Panc1 (cell line): ENCODE measurements at regions not wholly inside any gene's neighbourhood (a gene's known extent, or its start where the extent isn't known, plus 50 kb on each side); places are given as distances from the start of the nearest gene placed in this dataset.

Experiments
- ATAC-seq: fragments of 200-7000 bp; cut with Tn5 transposase; 2 replicates; pipeline ENCODE4 v1.9.1; 2020; ENCODE audit warnings: mild to moderate bottlenecking, moderate library complexity
- BruUV-seq: library from RNA; stranded (reverse); fragments of 400-500 nt; replicated peaks from 2 replicates; lab custom pipeline; 2021; lab: Mats Ljungman, UMichigan
- CTCF ChIA-PET: fragments of 300-600 bp; sonication (Branson Sonifier 250); formaldehyde crosslinking; loops from one replicate; lab custom pipeline; 2022; ENCODE audit warnings: antibody characterized with exemption; lab: Charles Lee
- POLR2A ChIA-PET: fragments of 300-600 bp; sonication (Branson Sonifier 250); formaldehyde crosslinking; loops from one replicate; lab custom pipeline; 2022; ENCODE audit warnings: antibody characterized with exemption; lab: Charles Lee
- DNase-seq: peaks from one replicate; pipeline ENCODE4 v3.0.0-alpha.2; 2010; ENCODE audit warnings: low read depth, low spot score
- H3K27ac ChIP-seq: 2 replicates; pipeline ENCODE4 v1.5.1; 2011; ENCODE audit warnings: mild to moderate bottlenecking, low read length, inconsistent platforms
- H3K27me3 ChIP-seq: fragments of 200-500 bp; sonication (Bioruptor generic); 2 replicates; pipeline ENCODE4 v1.6.0; 2014; ENCODE audit warnings: low read length, inconsistent platforms; ENCODE audit not compliant: control insufficient read depth, insufficient read depth
- H3K36me3 ChIP-seq: fragments of 200-500 bp; sonication (Bioruptor generic); 2 replicates; pipeline ENCODE4 v1.5.1; 2014; ENCODE audit warnings: inconsistent platforms, mild to moderate bottlenecking, low read length, moderate library complexity; ENCODE audit not compliant: control insufficient read depth, insufficient read depth
- H3K4me1 ChIP-seq: 2 replicates; pipeline ENCODE4 v1.5.1; 2011; ENCODE audit warnings: inconsistent platforms, mild to moderate bottlenecking, low read length, moderate library complexity; ENCODE audit not compliant: control insufficient read depth, insufficient read depth
- H3K4me3 ChIP-seq, 2 experiments: 2 replicates each; pipeline ENCODE4 v1.5.1; 2011 to 2012; ENCODE audit warnings: low read depth in 2 of 2, low read length in 2 of 2, mild to moderate bottlenecking in 2 of 2, inconsistent platforms in 1 of 2, moderate library complexity in 1 of 2
- H3K9me3 ChIP-seq: fragments of 200-500 bp; sonication (Bioruptor generic); 2 replicates; pipeline ENCODE4 v1.5.1; 2014; ENCODE audit warnings: low read depth, mild to moderate bottlenecking, inconsistent platforms, low read length, moderate library complexity; ENCODE audit not compliant: control insufficient read depth, insufficient read depth
- CTCF ChIP-seq: fragments of 450-650 bp; IDR thresholded peaks from 2 replicates; pipeline ENCODE4 v1.5.1; 2017; ENCODE audit warnings: mild to moderate bottlenecking
- POLR2AphosphoS5 ChIP-seq: IDR thresholded peaks from 2 replicates; pipeline ENCODE4 v1.6.1; 2012; ENCODE audit warnings: mild to moderate bottlenecking, low read depth, low read length, moderate library complexity
- REST ChIP-seq, 2 experiments: IDR thresholded peaks; 2 replicates each; pipeline ENCODE4 v1.6.1; 2011 to 2012; ENCODE audit warnings: low read depth in 2 of 2, control low read depth in 1 of 2, low read length in 1 of 2, mild to moderate bottlenecking in 1 of 2, moderate library complexity in 1 of 2; ENCODE audit not compliant: insufficient read depth in 1 of 2
- SIN3A ChIP-seq: IDR thresholded peaks from 2 replicates; pipeline ENCODE4 v1.6.1; 2012; ENCODE audit warnings: low read depth, mild to moderate bottlenecking, low read length, moderate library complexity, borderline replicate concordance; ENCODE audit not compliant: insufficient read depth
- TCF7L2 ChIP-seq: IDR thresholded peaks from 2 replicates; pipeline ENCODE4 v1.6.1; 2011; ENCODE audit warnings: mild to moderate bottlenecking, low read depth, low read length, inconsistent platforms
- in situ Hi-C: cut with HindIII; loops from 2 replicates; pipeline ENCODE4 v1.10.0; 2016; ENCODE audit warnings: low sequenced_read_pairs, low pct_unique_long_range_greater_than_20kb
- intact Hi-C: fragments of 100-400 bp; cut with micrococcal nuclease; formaldehyde crosslinking; loops from one replicate; pipeline ENCODE4 v1.10.0; 2022; ENCODE audit not compliant: unreplicated experiment

- H3K9me3 ChIP-seq = no peaks in the 10 kb centered on the region
- TF ChIP-seq CTCF = no peak
- no peak for TF ChIP-seq POLR2AphosphoS5
- TF ChIP-seq SIN3A = no peak
- TF ChIP-seq REST (IDR thresholded peaks at IDR 0.05; ENCODE audit: insufficient read depth in 1 of 2, low read depth in 2 of 2, low read length in 1 of 2) = no peak
- TF ChIP-seq TCF7L2 = no peak
- ATAC-seq (no peak), DNase-seq (no peak)
- in situ Hi-C loops = no loop called here
- no peaks in the 10 kb centered on the region for H3K27me3 ChIP-seq
- no peaks in the 10 kb centered on the region for H3K36me3 ChIP-seq
- POLR2A ChIA-PET = interaction anchor here (0.7 kb wide), 1 partner anchor 102 kb away, joined by 3 read pairs; no protein-coding TSS in a partner anchor
- no peak overlapping the region for H3K27ac ChIP-seq
- CTCF ChIA-PET = no interaction called here
- no TSS peak for BruUV-seq
- H3K4me1 ChIP-seq = no peaks in the 10 kb centered on the region
- no peak overlapping the region for H3K4me3 ChIP-seq
- intact Hi-C loops = no loop called here
Observed at GRCh38 chr7:79664884-79665676, 211.6 kb upstream of the MAGI2 start.

- in situ Hi-C loops = no loop called here
- ChIA-PET CTCF (no interaction called here), POLR2A (no interaction called here)
- Histone ChIP-seq H3K27ac (no peak overlapping the region), H3K36me3 (no peaks in the 10 kb centered on the region), H3K9me3 (no peaks in the 10 kb centered on the region), H3K4me1 (no peaks in the 10 kb centered on the region), H3K4me3 (no peak overlapping the region), H3K27me3 (no peaks in the 10 kb centered on the region)
- no peak for ATAC-seq
- intact Hi-C loops = no loop called here
- DNase-seq = no peak
- BruUV-seq = no TSS peak
- TF ChIP-seq POLR2AphosphoS5 (no peak), REST (IDR thresholded peaks at IDR 0.05; ENCODE audit: insufficient read depth in 1 of 2, low read depth in 2 of 2, low read length in 1 of 2) (no peak), CTCF (no peak), SIN3A (no peak), TCF7L2 (no peak)
Observed at GRCh38 chr7:79658304-79658703, 204.8 kb upstream of the MAGI2 start.
